OCI-LY1 (cell line): ENCODE measurements at regions not wholly inside any gene's neighbourhood (a gene's known extent, or its start where the extent isn't known, plus 50 kb on each side); places are given as distances from the start of the nearest gene placed in this dataset.

Experiments
- H2AFZ ChIP-seq: fragments of 200-600 bp; sonication (generic), shearing (Covaris generic); 2 replicates; pipeline ENCODE4 v1.6.0; 2014; ENCODE audit warnings: antibody characterized with exemption, mild to moderate bottlenecking, low read length
- H3F3A ChIP-seq: fragments of 200-600 bp; sonication (generic), shearing (Covaris generic); 2 replicates; pipeline ENCODE4 v1.6.0; 2014; ENCODE audit warnings: mild to moderate bottlenecking, antibody characterized with exemption, low read length, moderate library complexity; ENCODE audit not compliant: insufficient read depth
- H3K27ac ChIP-seq: fragments of 200-600 bp; sonication (generic); 2 replicates; pipeline ENCODE4 v1.5.1; 2014; ENCODE audit warnings: low read length, mixed run types, mild to moderate bottlenecking, low read depth; ENCODE audit not compliant: poor library complexity, severe bottlenecking
- H3K27me3 ChIP-seq: fragments of 200-600 bp; sonication (generic); 2 replicates; pipeline ENCODE4 v1.6.0; 2014; ENCODE audit warnings: antibody characterized with exemption, mild to moderate bottlenecking, low read length, moderate library complexity; ENCODE audit not compliant: insufficient read depth
- H3K36me3 ChIP-seq: fragments of 200-600 bp; sonication (generic); 2 replicates; pipeline ENCODE4 v1.6.1; 2014; ENCODE audit warnings: mild to moderate bottlenecking, antibody characterized with exemption, low read length, moderate library complexity, mixed read lengths; ENCODE audit not compliant: insufficient read depth
- H3K4me1 ChIP-seq: fragments of 200-600 bp; sonication (generic); 2 replicates; pipeline ENCODE4 v1.5.1; 2014; ENCODE audit warnings: mild to moderate bottlenecking, low read length, moderate library complexity; ENCODE audit not compliant: insufficient read depth, severe bottlenecking
- H3K4me2 ChIP-seq: fragments of 200-600 bp; sonication (generic), shearing (Covaris generic); 2 replicates; pipeline ENCODE4 v1.6.1; 2014; ENCODE audit warnings: low read length
- H3K4me3 ChIP-seq: fragments of 200-600 bp; sonication (generic); 2 replicates; pipeline ENCODE4 v1.5.1; 2014; ENCODE audit warnings: low read length, low read depth, mild to moderate bottlenecking, mixed read lengths; ENCODE audit not compliant: poor library complexity, severe bottlenecking
- H3K79me2 ChIP-seq: fragments of 200-600 bp; shearing (Covaris generic); 2 replicates; pipeline ENCODE4 v1.6.1; 2016; ENCODE audit warnings: mixed run types, low read length, mixed read lengths; ENCODE audit not compliant: insufficient read depth
- H3K9ac ChIP-seq: fragments of 200-600 bp; sonication (generic), shearing (Covaris generic); 2 replicates; pipeline ENCODE4 v1.6.1; 2014; ENCODE audit warnings: mild to moderate bottlenecking, low read length, mixed read lengths
- H3K9me2 ChIP-seq: fragments of 200-600 bp; sonication (generic), shearing (Covaris generic); 2 replicates; pipeline ENCODE4 v1.6.1; 2014; ENCODE audit warnings: low read depth, mild to moderate bottlenecking, low read length, mixed read lengths
- H3K9me3 ChIP-seq: fragments of 200-600 bp; shearing (Covaris generic); 2 replicates; pipeline ENCODE4 v1.6.1; 2014; ENCODE audit warnings: low read length, mixed read lengths
- H4K20me1 ChIP-seq: fragments of 200-600 bp; sonication (generic), shearing (Covaris generic); 2 replicates; pipeline ENCODE4 v1.6.0; 2016; ENCODE audit warnings: mild to moderate bottlenecking, low read length; ENCODE audit not compliant: insufficient read depth
- EZH2 ChIP-seq: fragments of 200-600 bp; sonication (generic), shearing (Covaris generic); IDR thresholded peaks from 2 replicates; pipeline ENCODE4 v1.8.0; 2017; ENCODE audit warnings: borderline replicate concordance, mixed run types, mild to moderate bottlenecking, antibody characterized with exemption, low read length, moderate library complexity, mixed read lengths
- TF ChIP-seq, protein P1 (sequence below): fragments of 200-600 bp; sonication (generic), shearing (Covaris generic); IDR thresholded peaks from 2 replicates; pipeline ENCODE4 v1.5.1; 2017; ENCODE audit warnings: mild to moderate bottlenecking, antibody characterized with exemption, low read length, moderate library complexity, mixed read lengths

DNA sequence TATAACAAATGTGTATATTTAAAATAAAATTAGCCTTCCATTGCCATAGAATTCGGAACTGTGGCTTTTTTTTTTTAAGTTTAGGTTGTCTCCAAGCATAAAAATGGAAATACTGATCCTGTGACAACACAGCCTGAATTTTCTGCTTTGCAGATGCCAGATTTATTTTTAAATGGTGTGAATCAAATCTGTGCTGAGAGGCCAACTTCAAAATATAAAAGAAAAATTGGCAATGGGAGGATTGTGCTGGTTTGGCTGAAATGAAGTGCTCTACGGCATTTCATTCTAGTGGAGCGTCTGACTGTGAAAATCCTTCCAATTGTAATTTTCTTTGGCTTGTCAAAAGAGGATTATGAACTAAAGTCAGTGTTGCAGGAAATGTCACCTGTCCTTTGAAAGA is 580.3 kb upstream of the ZFP42 start:
- H3K36me3 ChIP-seq = no peaks in the 10 kb centered on the region
- H4K20me1 ChIP-seq = no peaks in the 10 kb centered on the region
- no peaks in the 10 kb centered on the region for H3K9me3 ChIP-seq
- no peak overlapping the region for H3K9ac ChIP-seq
- no peaks in the 10 kb centered on the region for H3K79me2 ChIP-seq
- no peak overlapping the region for H3K4me3 ChIP-seq
- no peak overlapping the region for H3K27ac ChIP-seq
- TF ChIP-seq EZH2 = no peak
- TF ChIP-seq, protein P1, sequence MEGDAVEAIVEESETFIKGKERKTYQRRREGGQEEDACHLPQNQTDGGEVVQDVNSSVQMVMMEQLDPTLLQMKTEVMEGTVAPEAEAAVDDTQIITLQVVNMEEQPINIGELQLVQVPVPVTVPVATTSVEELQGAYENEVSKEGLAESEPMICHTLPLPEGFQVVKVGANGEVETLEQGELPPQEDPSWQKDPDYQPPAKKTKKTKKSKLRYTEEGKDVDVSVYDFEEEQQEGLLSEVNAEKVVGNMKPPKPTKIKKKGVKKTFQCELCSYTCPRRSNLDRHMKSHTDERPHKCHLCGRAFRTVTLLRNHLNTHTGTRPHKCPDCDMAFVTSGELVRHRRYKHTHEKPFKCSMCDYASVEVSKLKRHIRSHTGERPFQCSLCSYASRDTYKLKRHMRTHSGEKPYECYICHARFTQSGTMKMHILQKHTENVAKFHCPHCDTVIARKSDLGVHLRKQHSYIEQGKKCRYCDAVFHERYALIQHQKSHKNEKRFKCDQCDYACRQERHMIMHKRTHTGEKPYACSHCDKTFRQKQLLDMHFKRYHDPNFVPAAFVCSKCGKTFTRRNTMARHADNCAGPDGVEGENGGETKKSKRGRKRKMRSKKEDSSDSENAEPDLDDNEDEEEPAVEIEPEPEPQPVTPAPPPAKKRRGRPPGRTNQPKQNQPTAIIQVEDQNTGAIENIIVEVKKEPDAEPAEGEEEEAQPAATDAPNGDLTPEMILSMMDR = no peak
- no peaks in the 10 kb centered on the region for H3F3A ChIP-seq
- H3K4me1 ChIP-seq = no peaks in the 10 kb centered on the region
- H3K27me3 ChIP-seq = no peaks in the 10 kb centered on the region
- H2AFZ ChIP-seq = no peak overlapping the region
- no peaks in the 10 kb centered on the region for H3K9me2 ChIP-seq
- H3K4me2 ChIP-seq = no peak overlapping the region

DNA sequence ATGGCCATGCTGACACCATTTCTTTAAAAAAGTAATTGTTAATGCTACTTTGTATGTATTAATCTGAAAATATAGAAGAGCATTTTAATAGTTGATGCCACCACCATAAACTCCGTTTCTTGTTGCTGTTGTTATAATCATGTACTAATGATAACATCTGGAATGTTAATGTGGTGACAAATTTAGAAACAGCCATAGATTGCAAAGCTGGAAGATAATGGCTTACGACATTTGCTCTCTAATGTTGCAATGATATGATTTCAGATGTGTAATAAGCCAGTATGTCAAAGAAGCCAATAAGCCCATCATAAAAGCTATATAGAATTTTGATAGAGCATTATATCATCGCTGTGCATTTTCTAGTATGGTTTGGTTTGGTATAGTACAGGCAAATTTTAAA is 579.4 kb upstream of the ZFP42 start:
- Histone ChIP-seq H3K4me1 (no peaks in the 10 kb centered on the region), H3K9me2 (no peaks in the 10 kb centered on the region), H2AFZ (no peak overlapping the region), H3K27me3 (no peaks in the 10 kb centered on the region), H3K79me2 (no peaks in the 10 kb centered on the region), H3K9ac (no peak overlapping the region), H3K9me3 (no peaks in the 10 kb centered on the region), H3K4me2 (no peak overlapping the region), H3F3A (no peaks in the 10 kb centered on the region), H3K4me3 (no peak overlapping the region), H4K20me1 (no peaks in the 10 kb centered on the region), H3K27ac (no peak overlapping the region), H3K36me3 (no peaks in the 10 kb centered on the region)
- TF ChIP-seq, protein P1 = no peak
- TF ChIP-seq EZH2 = no peak

DNA sequence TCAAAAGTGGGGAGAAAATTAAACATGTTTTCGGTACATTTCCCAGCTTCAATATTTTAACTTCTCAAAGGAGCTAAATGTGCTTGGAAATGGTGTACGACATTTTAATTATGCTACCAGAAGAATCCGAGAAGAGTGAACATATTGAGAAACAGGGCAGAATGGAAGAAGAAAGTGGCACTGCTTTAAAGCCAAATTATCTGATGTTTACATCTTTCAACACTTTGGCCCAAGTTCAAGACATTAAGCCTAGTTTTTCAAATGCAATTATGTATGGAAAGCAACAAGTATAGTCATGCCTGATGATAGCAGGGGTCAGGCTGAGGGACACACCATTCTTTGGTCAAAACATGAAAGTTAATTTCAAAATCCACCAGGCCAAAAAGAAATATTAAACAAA is 577.9 kb upstream of the ZFP42 start:
- no peaks in the 10 kb centered on the region for H3K4me1 ChIP-seq
- H3K36me3 ChIP-seq = no peaks in the 10 kb centered on the region
- no peaks in the 10 kb centered on the region for H3K27me3 ChIP-seq
- 0 out of 2 replicates have a peak overlapping the region, but pooled peaks have one; percentile 30 for H2AFZ ChIP-seq
- TF ChIP-seq, protein P1 = no peak
- no peak for TF ChIP-seq EZH2
- H3K4me3 ChIP-seq = no peak overlapping the region
- no peaks in the 10 kb centered on the region for H3F3A ChIP-seq
- H3K4me2 ChIP-seq = no peak overlapping the region
- no peaks in the 10 kb centered on the region for H4K20me1 ChIP-seq
- H3K27ac ChIP-seq = no peak overlapping the region
- no peak overlapping the region for H3K9ac ChIP-seq
- H3K9me2 ChIP-seq = no peaks in the 10 kb centered on the region
- H3K9me3 ChIP-seq = no peaks in the 10 kb centered on the region
- H3K79me2 ChIP-seq = no peaks in the 10 kb centered on the region
